H1 (cell line): ENCODE measurements at regions not wholly inside any gene's neighbourhood (a gene's known extent, or its start where the extent isn't known, plus 50 kb on each side); places are given as distances from the start of the nearest gene placed in this dataset.

Source experiments
- CTCF ChIA-PET: fragments of 300-600 bp; sonication (Branson Sonifier 250); formaldehyde crosslinking; loops from one replicate; lab custom pipeline; 2021; ENCODE audit not compliant: partially characterized antibody; lab: Charles Lee
- POLR2A ChIA-PET: fragments of 300-600 bp; sonication (Branson Sonifier 250); formaldehyde crosslinking; loops from one replicate; lab custom pipeline; 2021; ENCODE audit warnings: inconsistent platforms; ENCODE audit not compliant: partially characterized antibody; lab: Charles Lee
- DNase-seq, 2 experiments: peaks; one replicate each; pipeline versions ENCODE4 v3.0.0 to v3.0.0-alpha.2; 2010 to 2022; ENCODE audit warnings: low spot score in 2 of 2, low read depth in 1 of 2, mixed read lengths in 1 of 2
- FAIRE-seq: peaks from 2 replicates; lab custom pipeline; 2011; peaks lifted over from hg19 to GRCh38; lab: Jason Lieb, UNC
- H2AFZ ChIP-seq: 2 replicates; pipeline ENCODE4 v1.8.1; 2012; ENCODE audit warnings: low read length, inconsistent platforms
- H2AK5ac ChIP-seq: 2 replicates; pipeline ENCODE4 v1.6.1; 2013; ENCODE audit warnings: low read depth, low read length
- H2BK120ac ChIP-seq: replicated peaks from 2 replicates; pipeline ENCODE3; 2013; ENCODE audit warnings: low read depth, low read length, inconsistent platforms
- H2BK12ac ChIP-seq: 2 replicates; pipeline ENCODE4 v1.6.1; 2013; ENCODE audit warnings: low read depth, low read length
- H2BK15ac ChIP-seq: 2 replicates; pipeline ENCODE4 v1.6.1; 2013; ENCODE audit warnings: low read length
- H2BK20ac ChIP-seq: 2 replicates; pipeline ENCODE4 v1.6.1; 2013; ENCODE audit warnings: low read length
- H2BK5ac ChIP-seq: 2 replicates; pipeline ENCODE4 v1.6.1; 2013; ENCODE audit warnings: low read depth, low read length
- H3K14ac ChIP-seq: 2 replicates; pipeline ENCODE4 v1.6.1; 2013; ENCODE audit warnings: inconsistent platforms; ENCODE audit not compliant: insufficient read length
- H3K18ac ChIP-seq: 2 replicates; pipeline ENCODE4 v1.6.1; 2013; ENCODE audit warnings: low read length; ENCODE audit errors: extremely low read depth
- H3K23ac ChIP-seq: 2 replicates; pipeline ENCODE4 v1.6.1; 2013; ENCODE audit warnings: inconsistent platforms; ENCODE audit not compliant: insufficient read length
- H3K23me2 ChIP-seq: 2 replicates; pipeline ENCODE4 v1.6.1; 2013; ENCODE audit warnings: low read depth, low read length
- H3K27ac ChIP-seq: 2 replicates; pipeline ENCODE4 v1.6.1; 2011; ENCODE audit warnings: low read depth, low read length, inconsistent platforms
- H3K27me3 ChIP-seq, 4 experiments: replicated peaks in 1 of 4; 1 replicate in 1 of 4; 2 replicates in 3 of 4; pipeline versions ENCODE4 v1.6.1 to v1.8.1; 2011 to 2013; ENCODE audit warnings: low read length in 3 of 4, mild to moderate bottlenecking in 3 of 4, inconsistent platforms in 2 of 4, mixed read lengths in 2 of 4, moderate library complexity in 1 of 4; ENCODE audit not compliant: control insufficient read depth in 3 of 4, insufficient read depth in 3 of 4; ENCODE audit errors: extremely low read depth in 1 of 4
- H3K36me3 ChIP-seq, 4 experiments: 2 replicates each; pipeline versions ENCODE4 v1.6.1 to v1.8.1; 2011 to 2013; ENCODE audit warnings: mild to moderate bottlenecking in 4 of 4, low read length in 3 of 4, moderate library complexity in 2 of 4, control low read depth in 1 of 4, inconsistent platforms in 1 of 4; ENCODE audit not compliant: insufficient read depth in 4 of 4, control insufficient read depth in 2 of 4
- H3K4ac ChIP-seq: replicated peaks from 2 replicates; pipeline ENCODE3; 2013; ENCODE audit warnings: low read length, low read depth, mixed read lengths, inconsistent platforms; ENCODE audit not compliant: insufficient read length
- H3K4me1 ChIP-seq, 4 experiments: replicated peaks in 1 of 4; 1 replicate in 1 of 4; 2 replicates in 3 of 4; pipeline versions ENCODE4 v1.6.1 to v1.8.1; 2011 to 2013; ENCODE audit warnings: low read length in 3 of 4, inconsistent platforms in 2 of 4, mixed read lengths in 1 of 4; ENCODE audit not compliant: insufficient read depth in 4 of 4, control insufficient read depth in 3 of 4
- H3K4me2 ChIP-seq, 2 experiments: 2 replicates each; pipeline versions ENCODE4 v1.6.1 to v1.8.1; 2011 to 2013; ENCODE audit warnings: low read depth in 2 of 2, low read length in 2 of 2, control low read depth in 1 of 2, inconsistent platforms in 1 of 2, mild to moderate bottlenecking in 1 of 2; ENCODE audit not compliant: insufficient read depth in 1 of 2
- H3K4me3 ChIP-seq, 4 experiments: fragments of 200-600, 300-600 bp in 1 of 4; sonication (generic), shearing (Covaris generic), sonication (Bioruptor Twin) in 1 of 4; 2 replicates each; pipeline versions ENCODE4 v1.5.1 to v1.8.1; 2011 to 2016; ENCODE audit warnings: low read length in 4 of 4, low read depth in 3 of 4, control low read depth in 2 of 4, inconsistent platforms in 2 of 4, mild to moderate bottlenecking in 2 of 4, mixed read lengths in 1 of 4, moderate library complexity in 1 of 4; ENCODE audit not compliant: insufficient read depth in 2 of 4; ENCODE audit errors: extremely low read depth in 1 of 4
- H3K56ac ChIP-seq: replicated peaks from 2 replicates; pipeline ENCODE3; 2013; ENCODE audit warnings: low read depth, mild to moderate bottlenecking, mixed read lengths, low read length, inconsistent platforms; ENCODE audit not compliant: insufficient read length
- H3K79me1 ChIP-seq: 2 replicates; pipeline ENCODE4 v1.6.1; 2013; ENCODE audit warnings: low read depth, low read length, control low read depth
- H3K79me2 ChIP-seq, 2 experiments: 2 replicates each; pipeline versions ENCODE4 v1.6.1 to v1.8.1; 2012 to 2013; ENCODE audit warnings: low read length in 2 of 2, mild to moderate bottlenecking in 2 of 2, inconsistent platforms in 1 of 2; ENCODE audit not compliant: insufficient read depth in 2 of 2, control insufficient read depth in 1 of 2
- H3K9ac ChIP-seq, 4 experiments: replicated peaks in 1 of 4; 1 replicate in 1 of 4; 2 replicates in 3 of 4; pipeline versions ENCODE4 v1.6.1 to v1.8.1; 2011 to 2013; ENCODE audit warnings: low read depth in 3 of 4, low read length in 3 of 4, control low read depth in 2 of 4, mild to moderate bottlenecking in 2 of 4, moderate library complexity in 2 of 4, inconsistent platforms in 1 of 4; ENCODE audit errors: extremely low read depth in 1 of 4
- H3K9me3 ChIP-seq, 2 experiments: 2 replicates each; pipeline versions ENCODE4 v1.6.1 to v1.8.1; 2012 to 2013; ENCODE audit warnings: mild to moderate bottlenecking in 2 of 2, moderate library complexity in 2 of 2, control low read depth in 1 of 2, inconsistent platforms in 1 of 2, low read depth in 1 of 2, low read length in 1 of 2, mixed read lengths in 1 of 2; ENCODE audit not compliant: insufficient read depth in 2 of 2
- H4K20me1 ChIP-seq, 2 experiments: replicated peaks in 1 of 2; 2 replicates each; pipeline versions ENCODE3 to v1.8.1; 2011 to 2013; ENCODE audit warnings: inconsistent platforms in 2 of 2, low read length in 2 of 2, mild to moderate bottlenecking in 1 of 2; ENCODE audit not compliant: insufficient read depth in 2 of 2, control insufficient read depth in 1 of 2
- H4K5ac ChIP-seq: 2 replicates; pipeline ENCODE4 v1.6.1; 2013; ENCODE audit warnings: low read length, low read depth, mixed read lengths, inconsistent platforms; ENCODE audit not compliant: insufficient read length
- H4K8ac ChIP-seq: 2 replicates; pipeline ENCODE4 v1.8.0; 2013; ENCODE audit warnings: mild to moderate bottlenecking, moderate library complexity, low read length, inconsistent platforms; ENCODE audit not compliant: insufficient read depth; ENCODE audit errors: extremely low read depth
- H4K91ac ChIP-seq: replicated peaks from 2 replicates; pipeline ENCODE3; 2013; ENCODE audit warnings: low read length, mixed read lengths, inconsistent platforms; ENCODE audit not compliant: insufficient read length
- EZH2 ChIP-seq: fragments of 200-600 bp; sonication (generic); IDR thresholded peaks from 2 replicates; pipeline ENCODE4 v1.7.1; 2012; ENCODE audit warnings: low read depth, mild to moderate bottlenecking, moderate library complexity, low read length, inconsistent platforms; ENCODE audit not compliant: severe bottlenecking
- YY1 ChIP-seq: IDR thresholded peaks from 2 replicates; pipeline ENCODE4 v1.6.1; 2011; ENCODE audit warnings: low read depth, mild to moderate bottlenecking, low read length
- WGBS, 2 experiments: shearing (Covaris generic) in 1 of 2; methylation state at CpG; one replicate each; pipeline versions ENCODE4 v1.1.6 to v1.1.7; 2013 to 2015; ENCODE audit warnings: low lambda C conversion rate in 2 of 2, mixed read lengths in 2 of 2, inconsistent platforms in 1 of 2, low coverage in 1 of 2, missing lambda C conversion rate in 1 of 2; ENCODE audit not compliant: insufficient replicate concordance in 2 of 2, insufficient coverage in 1 of 2, insufficient read length in 1 of 2; ENCODE audit errors: extremely low coverage in 1 of 2, missing lambda C conversion rate in 1 of 2; 5-methylcytosine and 5-hydroxymethylcytosine counted together

GRCh38 chr10:129191797-129192196, 275.2 kb upstream of the MGMT start:
- H3K56ac ChIP-seq = no peak overlapping the region
- peaks cover 0 to 2% (median under 1%) of the 10 kb centered on the region in 4 experiments; a peak in 1 of 7 replicates for H3K4me1 ChIP-seq
- CTCF ChIA-PET = no interaction called here
- H3K23me2 ChIP-seq = no peaks in the 10 kb centered on the region
- H3K27me3 ChIP-seq = no peaks in the 10 kb centered on the region
- H2AK5ac ChIP-seq = no peak overlapping the region
- H3K18ac ChIP-seq = no peak overlapping the region
- H4K8ac ChIP-seq = no peak overlapping the region; the same call in 1 of the 2 replicates
- H3K27ac ChIP-seq = no peak overlapping the region
- no peak overlapping the region for H4K91ac ChIP-seq
- H3K14ac ChIP-seq = no peak overlapping the region
- H3K4me3 ChIP-seq = no peak overlapping the region
- no peaks in the 10 kb centered on the region for H3K79me1 ChIP-seq
- H3K9me3 ChIP-seq = peaks cover under 1 to 4% of the 10 kb centered on the region in 2 experiments; a peak in 2 of 4 replicates
- no peak overlapping the region for H2AFZ ChIP-seq
- no peak for FAIRE-seq
- no peak overlapping the region for H3K4me2 ChIP-seq
- H3K79me2 ChIP-seq = no peaks in the 10 kb centered on the region
- no peak overlapping the region for H2BK20ac ChIP-seq
- H3K36me3 ChIP-seq = no peaks in the 10 kb centered on the region
- no peak overlapping the region for H3K9ac ChIP-seq
- 92% methylated on average over 4 of the region's 4 CpGs; no CpG with 5 or more reads in 1 of the 2 experiments for WGBS, 2 experiments
- no peaks in the 10 kb centered on the region for H4K20me1 ChIP-seq
- no peak overlapping the region for H4K5ac ChIP-seq
- no peak overlapping the region for H3K23ac ChIP-seq
- TF ChIP-seq EZH2 (no peak), YY1 (no peak)
- TF ChIP-seq, all 59 proteins: peak for 0
- Histone ChIP-seq H2BK15ac (no peak overlapping the region), H2BK120ac (no peak overlapping the region), H2BK12ac (no peak overlapping the region), H2BK5ac (no peak overlapping the region), H3K4ac (no peak overlapping the region)
- POLR2A ChIA-PET = no interaction called here
- no peak for DNase-seq
